ENCODE measurements at regions not wholly inside any gene's neighbourhood (a gene's known extent, or its start where the extent isn't known, plus 50 kb on each side); places are given as distances from the start of the nearest gene placed in this dataset.

- H3K4me3 Mint-ChIP-seq = peak overlapping the region in 1 of 3 experiments; percentile 15
- TF ChIP-seq CTCF (IDR thresholded peaks at IDR 0.05; ENCODE audit: unreplicated experiment in 3 of 3) = no peak
- H3K9me3 Mint-ChIP-seq = peaks cover 8% of the 10 kb centered on the region
- no peaks in the 10 kb centered on the region for H3K36me3 Mint-ChIP-seq (ENCODE audit: low read depth)
- peak overlapping the region; percentile 77 to 99 (median 98) for H3K27ac Mint-ChIP-seq
- H3K4me1 Mint-ChIP-seq = peaks cover 69% of the 10 kb centered on the region
- peaks cover 4% of the 10 kb centered on the region for H3K27me3 Mint-ChIP-seq (ENCODE audit: low read depth)
These were observed 223.6 kb downstream of the ADAMTS15 start for GRCh38 chr11:130671801-130672700.

- H3K36me3 Mint-ChIP-seq (ENCODE audit: low read depth) = peaks cover 7% of the 10 kb centered on the region
- TF ChIP-seq CTCF (IDR thresholded peaks at IDR 0.05; ENCODE audit: unreplicated experiment in 3 of 3) = no peak
- H3K4me3 Mint-ChIP-seq = no peak overlapping the region
- peaks cover 12% of the 10 kb centered on the region for H3K9me3 Mint-ChIP-seq
- peaks cover 78% of the 10 kb centered on the region for H3K4me1 Mint-ChIP-seq
- H3K27me3 Mint-ChIP-seq (ENCODE audit: low read depth) = peaks cover 4% of the 10 kb centered on the region
- H3K27ac Mint-ChIP-seq = peak overlapping the region; percentile 53 to 99 (median 98)
These were observed 224.5 kb downstream of the ADAMTS15 start for GRCh38 chr11:130672911-130673310.

- Mint-ChIP-seq H3K4me1 (peaks cover 81% of the 10 kb centered on the region), H3K4me3 (peak overlapping the region in 2 of 3 experiments; percentile 3 to 15), H3K27ac (peak overlapping the region; percentile 97 to 99 (median 98)), H3K36me3 (ENCODE audit: low read depth) (peaks cover 12% of the 10 kb centered on the region), H3K27me3 (ENCODE audit: low read depth) (peaks cover 4% of the 10 kb centered on the region), H3K9me3 (peaks cover 20% of the 10 kb centered on the region)
- TF ChIP-seq CTCF (IDR thresholded peaks at IDR 0.05; ENCODE audit: unreplicated experiment in 3 of 3) = no peak
These were observed 225.3 kb downstream of the ADAMTS15 start for GRCh38 chr11:130673698-130674097.

- peaks cover 30% of the 10 kb centered on the region for H3K9me3 Mint-ChIP-seq
- peaks cover 79% of the 10 kb centered on the region for H3K4me1 Mint-ChIP-seq
- peak overlapping the region; percentile 97 to 99 (median 98) for H3K27ac Mint-ChIP-seq
- peak overlapping the region in 2 of 3 experiments; percentile 0 to 55 for H3K4me3 Mint-ChIP-seq
- H3K36me3 Mint-ChIP-seq (ENCODE audit: low read depth) = peaks cover 21% of the 10 kb centered on the region
- peaks cover 4% of the 10 kb centered on the region for H3K27me3 Mint-ChIP-seq (ENCODE audit: low read depth)
- TF ChIP-seq CTCF (IDR thresholded peaks at IDR 0.05; ENCODE audit: unreplicated experiment in 3 of 3) = no peak
These were observed 226.4 kb downstream of the ADAMTS15 start for GRCh38 chr11:130674686-130675308.

- Mint-ChIP-seq H3K27me3 (ENCODE audit: low read depth) (peaks cover 4% of the 10 kb centered on the region), H3K4me3 (peak overlapping the region in 2 of 3 experiments; percentile 31 to 32), H3K36me3 (ENCODE audit: low read depth) (peaks cover 21% of the 10 kb centered on the region), H3K27ac (peak overlapping the region; percentile 97 to 99 (median 98)), H3K4me1 (peaks cover 74% of the 10 kb centered on the region), H3K9me3 (peaks cover 32% of the 10 kb centered on the region)
- no peak for TF ChIP-seq CTCF (IDR thresholded peaks at IDR 0.05; ENCODE audit: unreplicated experiment in 3 of 3)
These were observed 227.0 kb downstream of the ADAMTS15 start for GRCh38 chr11:130675371-130675821.
